H9 (cell line): ENCODE measurements at regions not wholly inside any gene's neighbourhood (a gene's known extent, or its start where the extent isn't known, plus 50 kb on each side); places are given as distances from the start of the nearest gene placed in this dataset.

ENCODE experiments used
- DNase-seq: peaks from one replicate; pipeline ENCODE4 v3.0.0-alpha.2; 2017
- H2AFZ ChIP-seq: one replicate; pipeline ENCODE4 v1.6.1; 2013; ENCODE audit warnings: mild to moderate bottlenecking, low read length, control low read depth, moderate library complexity
- H2AK5ac ChIP-seq: 2 replicates; pipeline ENCODE4 v1.6.1; 2013; ENCODE audit warnings: low read length, control low read depth, mixed read lengths; ENCODE audit not compliant: insufficient read length
- H2BK120ac ChIP-seq: one replicate; pipeline ENCODE4 v1.6.1; 2013; ENCODE audit warnings: low read depth, mild to moderate bottlenecking, low read length, control low read depth, inconsistent platforms; ENCODE audit not compliant: poor library complexity, severe bottlenecking
- H2BK12ac ChIP-seq: 2 replicates; pipeline ENCODE4 v1.6.1; 2013; ENCODE audit warnings: low read length, control low read depth, mixed read lengths, low read depth; ENCODE audit not compliant: insufficient read length
- H2BK15ac ChIP-seq: 2 replicates; pipeline ENCODE4 v1.6.1; 2013; ENCODE audit warnings: low read depth, low read length, control low read depth
- H2BK20ac ChIP-seq: one replicate; pipeline ENCODE4 v1.6.1; 2013; ENCODE audit warnings: low read depth, mild to moderate bottlenecking, low read length, control low read depth, inconsistent platforms; ENCODE audit not compliant: poor library complexity, severe bottlenecking
- H2BK5ac ChIP-seq: 2 replicates; pipeline ENCODE4 v1.6.1; 2013; ENCODE audit warnings: low read length, control low read depth, mixed read lengths; ENCODE audit not compliant: insufficient read length
- H3K14ac ChIP-seq: 2 replicates; pipeline ENCODE4 v1.6.1; 2013; ENCODE audit warnings: low read length, control low read depth; ENCODE audit not compliant: insufficient read depth
- H3K18ac ChIP-seq: 2 replicates; pipeline ENCODE4 v1.6.1; 2013; ENCODE audit warnings: low read depth, mild to moderate bottlenecking, mixed read lengths, low read length, control low read depth; ENCODE audit not compliant: insufficient read length
- H3K23ac ChIP-seq: 2 replicates; pipeline ENCODE4 v1.6.1; 2013; ENCODE audit warnings: low read length, control low read depth, mixed read lengths, low read depth; ENCODE audit not compliant: insufficient read length
- H3K23me2 ChIP-seq: 2 replicates; pipeline ENCODE4 v1.6.1; 2013; ENCODE audit warnings: low read depth, mild to moderate bottlenecking, mixed read lengths, low read length, control low read depth; ENCODE audit not compliant: insufficient read length, poor library complexity, severe bottlenecking
- H3K27ac ChIP-seq: 2 replicates; pipeline ENCODE4 v1.5.1; 2013; ENCODE audit warnings: low read length, control low read depth, mixed read lengths, low read depth; ENCODE audit not compliant: insufficient read length
- H3K27me3 ChIP-seq: 2 replicates; pipeline ENCODE4 v1.6.1; 2013; ENCODE audit warnings: low read length, control low read depth, inconsistent platforms; ENCODE audit not compliant: insufficient read depth
- H3K4ac ChIP-seq: 2 replicates; pipeline ENCODE4 v1.6.1; 2013; ENCODE audit warnings: low read depth, mild to moderate bottlenecking, control low read depth, inconsistent platforms, low read length, moderate library complexity
- H3K4me1 ChIP-seq: 2 replicates; pipeline ENCODE4 v1.6.1; 2013; ENCODE audit warnings: low read length, control low read depth, inconsistent platforms; ENCODE audit not compliant: insufficient read depth
- H3K4me2 ChIP-seq: 2 replicates; pipeline ENCODE4 v1.6.1; 2013; ENCODE audit warnings: low read length, control low read depth, mixed read lengths; ENCODE audit not compliant: insufficient read length, insufficient read depth
- H3K56ac ChIP-seq: 2 replicates; pipeline ENCODE4 v1.6.1; 2013; ENCODE audit warnings: low read depth, mild to moderate bottlenecking, mixed read lengths, low read length, control low read depth; ENCODE audit not compliant: insufficient read length
- H3K79me1 ChIP-seq: 2 replicates; pipeline ENCODE4 v1.6.1; 2013; ENCODE audit warnings: low read depth, mild to moderate bottlenecking, moderate library complexity, low read length, control low read depth, inconsistent platforms; ENCODE audit not compliant: insufficient read depth, poor library complexity, severe bottlenecking
- H3K79me2 ChIP-seq: 2 replicates; pipeline ENCODE4 v1.6.1; 2013; ENCODE audit warnings: low read length, control low read depth, inconsistent platforms; ENCODE audit not compliant: insufficient read depth
- H3K9ac ChIP-seq: 2 replicates; pipeline ENCODE4 v1.6.1; 2013; ENCODE audit warnings: low read length, control low read depth, mixed read lengths; ENCODE audit not compliant: insufficient read length; ENCODE audit errors: extremely low read depth
- H3K9me3 ChIP-seq: one replicate; pipeline ENCODE4 v1.6.1; 2013; ENCODE audit warnings: low read depth, low read length, inconsistent platforms; ENCODE audit not compliant: control insufficient read depth
- H3T11ph ChIP-seq: one replicate; pipeline ENCODE4 v1.6.1; 2013; ENCODE audit warnings: mild to moderate bottlenecking, low read length, control low read depth, inconsistent platforms
- H4K20me1 ChIP-seq: one replicate; pipeline ENCODE4 v1.6.1; 2013; ENCODE audit not compliant: control insufficient read depth, insufficient read length, insufficient read depth
- H4K5ac ChIP-seq: 2 replicates; pipeline ENCODE4 v1.6.1; 2013; ENCODE audit warnings: low read depth, mild to moderate bottlenecking, mixed read lengths, low read length, control low read depth; ENCODE audit not compliant: insufficient read length
- H4K8ac ChIP-seq: replicated peaks from 2 replicates; pipeline ENCODE4 v1.6.1; 2013; ENCODE audit warnings: low read length, control low read depth, mixed read lengths, low read depth; ENCODE audit not compliant: insufficient read length
- H4K91ac ChIP-seq: 2 replicates; pipeline ENCODE4 v1.6.1; 2013; ENCODE audit warnings: low read depth, mild to moderate bottlenecking, moderate library complexity, mixed read lengths, low read length, control low read depth; ENCODE audit not compliant: insufficient read length
- H3K27ac Mint-ChIP-seq, 3 experiments: 2 replicates in 2 of 3; 3 replicates in 1 of 3; pipeline ENCODE4 v1.8.0; 2020 to 2021; ENCODE audit warnings: mixed read lengths in 3 of 3, mild to moderate bottlenecking in 1 of 3, moderate library complexity in 1 of 3
- H3K27me3 Mint-ChIP-seq: 2 replicates; pipeline ENCODE4 v1.8.0; 2021; ENCODE audit warnings: low read depth, mild to moderate bottlenecking, moderate library complexity, mixed read lengths
- H3K36me3 Mint-ChIP-seq, 3 experiments: 2 replicates in 2 of 3; 3 replicates in 1 of 3; pipeline ENCODE4 v1.8.0; 2020 to 2021; ENCODE audit warnings: low read depth in 3 of 3, mixed read lengths in 3 of 3; ENCODE audit not compliant: insufficient read depth in 1 of 3
- H3K4me1 Mint-ChIP-seq, 2 experiments: 2 replicates each; pipeline ENCODE4 v1.8.0; 2020; ENCODE audit warnings: mixed read lengths in 2 of 2
- H3K4me3 Mint-ChIP-seq, 2 experiments: 2 replicates in 1 of 2; 3 replicates in 1 of 2; pipeline ENCODE4 v1.8.0; 2020 to 2021; ENCODE audit warnings: mild to moderate bottlenecking in 2 of 2, mixed read lengths in 2 of 2, moderate library complexity in 1 of 2
- H3K9me3 Mint-ChIP-seq, 2 experiments: 2 replicates in 1 of 2; 3 replicates in 1 of 2; pipeline ENCODE4 v1.8.0; 2020; ENCODE audit warnings: mild to moderate bottlenecking in 2 of 2, mixed read lengths in 2 of 2, moderate library complexity in 1 of 2
- WGBS: extraction: QIAGEN DNeasy Blood & Tissue Kit; methylation state at CpG from one replicate; pipeline ENCODE4 v1.1.7; 2013; ENCODE audit warnings: missing lambda C conversion rate, low lambda C conversion rate, mixed read lengths; ENCODE audit not compliant: insufficient read length; ENCODE audit errors: extremely low coverage; 5-methylcytosine and 5-hydroxymethylcytosine counted together
- TF ChIP-seq, protein P1 (sequence below): fragments of 200-600 bp; sonication (generic); conservative IDR thresholded peaks from 3 replicates; pipeline ENCODE4 v1.8.0; 2021; ENCODE audit warnings: antibody characterized with exemption, mild to moderate bottlenecking

GRCh38 chr12:13471471-13471870 lies 274.9 kb downstream of the EMP1 start:
- no peak overlapping the region for H2BK5ac ChIP-seq
- no peak overlapping the region for H2BK120ac ChIP-seq
- no peaks in the 10 kb centered on the region for H3K36me3 Mint-ChIP-seq
- H4K20me1 ChIP-seq = no peaks in the 10 kb centered on the region
- H3K14ac ChIP-seq = no peak overlapping the region; the same call in 1 of the 2 replicates
- no peaks in the 10 kb centered on the region for H3K9me3 Mint-ChIP-seq
- H3K27ac Mint-ChIP-seq = no peak overlapping the region
- H3K4me1 Mint-ChIP-seq = no peaks in the 10 kb centered on the region
- TF ChIP-seq, protein P1, sequence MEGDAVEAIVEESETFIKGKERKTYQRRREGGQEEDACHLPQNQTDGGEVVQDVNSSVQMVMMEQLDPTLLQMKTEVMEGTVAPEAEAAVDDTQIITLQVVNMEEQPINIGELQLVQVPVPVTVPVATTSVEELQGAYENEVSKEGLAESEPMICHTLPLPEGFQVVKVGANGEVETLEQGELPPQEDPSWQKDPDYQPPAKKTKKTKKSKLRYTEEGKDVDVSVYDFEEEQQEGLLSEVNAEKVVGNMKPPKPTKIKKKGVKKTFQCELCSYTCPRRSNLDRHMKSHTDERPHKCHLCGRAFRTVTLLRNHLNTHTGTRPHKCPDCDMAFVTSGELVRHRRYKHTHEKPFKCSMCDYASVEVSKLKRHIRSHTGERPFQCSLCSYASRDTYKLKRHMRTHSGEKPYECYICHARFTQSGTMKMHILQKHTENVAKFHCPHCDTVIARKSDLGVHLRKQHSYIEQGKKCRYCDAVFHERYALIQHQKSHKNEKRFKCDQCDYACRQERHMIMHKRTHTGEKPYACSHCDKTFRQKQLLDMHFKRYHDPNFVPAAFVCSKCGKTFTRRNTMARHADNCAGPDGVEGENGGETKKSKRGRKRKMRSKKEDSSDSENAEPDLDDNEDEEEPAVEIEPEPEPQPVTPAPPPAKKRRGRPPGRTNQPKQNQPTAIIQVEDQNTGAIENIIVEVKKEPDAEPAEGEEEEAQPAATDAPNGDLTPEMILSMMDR = no peak
- no peak overlapping the region for H2BK20ac ChIP-seq
- H3K4me3 Mint-ChIP-seq = no peak overlapping the region
- H3K27me3 ChIP-seq = no peaks in the 10 kb centered on the region
- H3K23me2 ChIP-seq = no peaks in the 10 kb centered on the region
- no CpG with 5 or more reads among the region's 6 CpGs for WGBS
- H2BK15ac ChIP-seq = no peak overlapping the region
- no peak overlapping the region for H3K18ac ChIP-seq
- no peak overlapping the region for H2BK12ac ChIP-seq
- no peak overlapping the region for H3K56ac ChIP-seq
- H3K4ac ChIP-seq = no peak overlapping the region
- peaks cover 2% of the 10 kb centered on the region; the same call in 1 of the 2 replicates for H3K27me3 Mint-ChIP-seq
- H4K91ac ChIP-seq = no peak overlapping the region
- H4K5ac ChIP-seq = no peak overlapping the region
- H3K4me2 ChIP-seq = no peak overlapping the region
- no peaks in the 10 kb centered on the region for H3K79me1 ChIP-seq
- no peak overlapping the region for H3T11ph ChIP-seq
- H4K8ac ChIP-seq = no peak overlapping the region
- H2AFZ ChIP-seq = no peak overlapping the region
- no peak overlapping the region for H3K23ac ChIP-seq
- no peaks in the 10 kb centered on the region for H3K79me2 ChIP-seq
- H2AK5ac ChIP-seq = no peak overlapping the region
- no peak overlapping the region for H3K9ac ChIP-seq
- H3K9me3 ChIP-seq = no peaks in the 10 kb centered on the region
- no peak for DNase-seq
- no peaks in the 10 kb centered on the region for H3K4me1 ChIP-seq
- no peak overlapping the region for H3K27ac ChIP-seq
